NCI-H748 treated with DMSO at 0.1 percent for 48 hours (cell line): ENCODE measurements at regions not wholly inside any gene's neighbourhood (a gene's known extent, or its start where the extent isn't known, plus 50 kb on each side); places are given as distances from the start of the nearest gene placed in this dataset.
"Not testable (repeated sequence)": the region's sequence is repeated elsewhere in the genome, so short reads cannot be mapped to it uniquely, and the experiment has no call there.

Source experiments
- DNase-seq: peaks from one replicate; lab custom pipeline; 2025; lab: John Stamatoyannopoulos, UW

- not testable (repeated sequence) for DNase-seq
Measured at GRCh38 chr1:146715054-146715453, 223.1 kb upstream of the NBPF12 start.

- DNase-seq, result peak; percentile 2
Measured at GRCh38 chr1:146710838-146711521, 227.1 kb upstream of the NBPF12 start.

GRCh38 chr1:146709302-146709701 is 228.8 kb upstream of the NBPF12 start:
- DNase-seq, result not testable (repeated sequence)

- not testable (repeated sequence) for DNase-seq
Measured at GRCh38 chr1:146704162-146704724, 233.9 kb upstream of the NBPF12 start.

- DNase-seq, result not testable (repeated sequence)
Measured at GRCh38 chr1:146701320-146701719, 236.8 kb upstream of the NBPF12 start.

GRCh38 chr1:146695388-146695787 is 242.7 kb upstream of the NBPF12 start:
- not testable (repeated sequence) for DNase-seq

GRCh38 chr1:146691798-146692197 is 246.3 kb upstream of the NBPF12 start:
- not testable (repeated sequence) for DNase-seq

- DNase-seq, result not testable (repeated sequence)
Measured at GRCh38 chr1:146688893-146689292, 249.2 kb upstream of the NBPF12 start.

- not testable (repeated sequence) for DNase-seq
Measured at GRCh38 chr1:146686777-146687366, 251.3 kb upstream of the NBPF12 start.

GRCh38 chr1:146683126-146683429 is 255.0 kb upstream of the NBPF12 start:
- DNase-seq, result not testable (repeated sequence)

GRCh38 chr1:146682227-146683125 is 255.6 kb upstream of the NBPF12 start:
- not testable (repeated sequence) for DNase-seq

GRCh38 chr1:146673729-146674299 is 264.3 kb upstream of the NBPF12 start:
- not testable (repeated sequence) for DNase-seq

GRCh38 chr1:146672608-146673007 is 265.5 kb upstream of the NBPF12 start:
- DNase-seq, result not testable (repeated sequence)

- DNase-seq, result not testable (repeated sequence)
Measured at GRCh38 chr1:146671588-146671987, 266.5 kb upstream of the NBPF12 start.

GRCh38 chr1:146670832-146671566 is 267.1 kb upstream of the NBPF12 start:
- DNase-seq, result not testable (repeated sequence)

- DNase-seq, result not testable (repeated sequence)
Measured at GRCh38 chr1:146666275-146666674, 271.8 kb upstream of the NBPF12 start.

GRCh38 chr1:146660242-146660641 is 277.9 kb upstream of the NBPF12 start:
- DNase-seq, result not testable (repeated sequence)

GRCh38 chr1:146656356-146657060 is 281.6 kb upstream of the NBPF12 start:
- DNase-seq, result not testable (repeated sequence)

- DNase-seq, result not testable (repeated sequence)
Measured at GRCh38 chr1:146654763-146655162, 283.4 kb upstream of the NBPF12 start.

GRCh38 chr1:146645978-146646604 is 292.0 kb upstream of the NBPF12 start:
- not testable (repeated sequence) for DNase-seq
